HG02763 (cell line): ENCODE measurements at regions not wholly inside any gene's neighbourhood (a gene's known extent, or its start where the extent isn't known, plus 50 kb on each side); places are given as distances from the start of the nearest gene placed in this dataset.

Experiments
- ATAC-seq: cut with Tn5 transposase; IDR thresholded peaks from one replicate; pipeline ENCODE4 v1.9.1; 2021; ENCODE audit warnings: mild to moderate bottlenecking, moderate library complexity; ENCODE audit not compliant: unreplicated experiment

GRCh38 chr1:199038156-199038555 is 399.3 kb downstream of the PTPRC start:
- ATAC-seq, result no peak

- no peak for ATAC-seq
These were observed 401.5 kb downstream of the PTPRC start for GRCh38 chr1:199040076-199040905.

- ATAC-seq, result peak; percentile 99
These were observed 402.5 kb downstream of the PTPRC start for GRCh38 chr1:199041173-199041914.

- ATAC-seq, result no peak
These were observed 403.4 kb downstream of the PTPRC start for GRCh38 chr1:199042193-199042592.

- no peak for ATAC-seq
These were observed 405.4 kb downstream of the PTPRC start for GRCh38 chr1:199044191-199044590.

- no peak for ATAC-seq
These were observed 407.8 kb downstream of the PTPRC start for GRCh38 chr1:199046618-199047017.

GRCh38 chr1:199054694-199055093 is 415.9 kb downstream of the PTPRC start:
- no peak for ATAC-seq

GRCh38 chr1:199057322-199057721 is 418.5 kb downstream of the PTPRC start:
- no peak for ATAC-seq

GRCh38 chr1:199058281-199058680 is 419.4 kb downstream of the PTPRC start:
- no peak for ATAC-seq

- ATAC-seq, result no peak
These were observed 426.1 kb downstream of the PTPRC start for GRCh38 chr1:199064971-199065370.

- ATAC-seq, result peak; percentile 85
These were observed 428.6 kb downstream of the PTPRC start for GRCh38 chr1:199067483-199067882.

GRCh38 chr1:199071080-199071479 is 432.2 kb downstream of the PTPRC start:
- no peak for ATAC-seq

GRCh38 chr1:199073166-199073565 is 434.3 kb downstream of the PTPRC start:
- no peak for ATAC-seq

GRCh38 chr1:199075792-199076191 is 437.0 kb downstream of the PTPRC start:
- ATAC-seq, result no peak

GRCh38 chr1:199079994-199080393 is 441.2 kb downstream of the PTPRC start:
- no peak for ATAC-seq

GRCh38 chr1:199081739-199082138 is 442.9 kb downstream of the PTPRC start:
- peak; percentile 79 for ATAC-seq

- ATAC-seq, result no peak
These were observed 444.0 kb downstream of the PTPRC start for GRCh38 chr1:199082778-199083389.

GRCh38 chr1:199083680-199084079 is 444.8 kb downstream of the PTPRC start:
- no peak for ATAC-seq

GRCh38 chr1:199084293-199084692 is 445.5 kb downstream of the PTPRC start:
- no peak for ATAC-seq

- ATAC-seq, result no peak
These were observed 447.1 kb downstream of the PTPRC start for GRCh38 chr1:199085903-199086302.

- ATAC-seq, result no peak
These were observed 448.3 kb downstream of the PTPRC start for GRCh38 chr1:199087144-199087543.
